ENCODE measurements at regions not wholly inside any gene's neighbourhood (a gene's known extent, or its start where the extent isn't known, plus 50 kb on each side); places are given as distances from the start of the nearest gene placed in this dataset.
"Not testable (repeated sequence)": the region's sequence is repeated elsewhere in the genome, so short reads cannot be mapped to it uniquely, and the experiment has no call there.

DNA sequence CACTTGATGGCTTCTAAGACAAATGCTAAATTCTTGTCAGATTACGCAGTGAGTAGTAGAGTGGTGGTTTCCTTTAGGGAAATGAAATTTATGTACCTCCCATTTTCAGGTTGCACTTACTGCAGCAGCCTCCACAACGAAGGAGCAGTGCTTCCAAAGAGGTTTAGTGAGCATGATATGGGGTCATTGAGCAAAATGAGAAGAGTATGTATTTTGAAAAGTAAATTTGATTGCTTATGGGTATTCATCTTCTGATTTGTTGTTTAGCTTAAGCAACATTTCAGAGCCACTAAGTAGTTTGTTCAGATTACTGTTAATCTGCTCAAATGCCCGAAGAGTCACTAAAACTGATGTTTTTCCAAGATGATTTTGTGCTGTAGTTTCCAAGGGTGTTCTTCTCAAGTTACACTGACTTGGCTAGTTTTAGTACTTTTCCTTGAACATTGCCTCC is 493.6 kb downstream of the PCNX1 start:
- no peak overlapping the region for H2AK5ac ChIP-seq (ENCODE audit: low read length)

GRCh38 chr14:71402415-71402814 is 495.2 kb downstream of the PCNX1 start:
- not testable (repeated sequence) for H2AFZ ChIP-seq (ENCODE audit: insufficient read depth, low read length, poor library complexity); H3K14ac ChIP-seq (ENCODE audit: low read length); H3K4me2 ChIP-seq (ENCODE audit: low read length); H4K91ac ChIP-seq (ENCODE audit: low read depth, low read length); H3K9ac ChIP-seq (ENCODE audit: low read length); H3K4me3 ChIP-seq (ENCODE audit: low read depth, low read length); H4K8ac ChIP-seq (ENCODE audit: low read depth, low read length); H3K23ac ChIP-seq (ENCODE audit: low read length); H3K79me2 ChIP-seq (ENCODE audit: control insufficient read depth, insufficient read depth, low read length, poor library complexity); H2BK12ac ChIP-seq (ENCODE audit: low read length); H3K79me1 ChIP-seq (ENCODE audit: low read length); H3K18ac ChIP-seq (ENCODE audit: low read length); H3K4me1 ChIP-seq (ENCODE audit: control insufficient read depth in 1 of 2, insufficient read depth in 2 of 2, low read length in 2 of 2); H3K27ac ChIP-seq (ENCODE audit: low read depth, low read length); H2BK5ac ChIP-seq (ENCODE audit: low read depth, low read length, poor library complexity); H3K36me3 ChIP-seq (ENCODE audit: control insufficient read depth in 1 of 2, insufficient read depth in 2 of 2, low read length in 2 of 2); H4K12ac ChIP-seq (ENCODE audit: low read depth, low read length); H2BK120ac ChIP-seq (ENCODE audit: insufficient read depth, low read length, poor library complexity); H3K27me3 ChIP-seq (ENCODE audit: insufficient read depth, low read length); H2AK5ac ChIP-seq (ENCODE audit: low read length); H3K4ac ChIP-seq (ENCODE audit: low read depth, low read length); H3K9me3 ChIP-seq (ENCODE audit: insufficient read depth, low read depth, low read length)
- DNase-seq = peak in 1 of 2 donors; percentile 12
- WGBS (ENCODE audit: extremely low coverage, insufficient coverage, insufficient read length) = no CpG with 5 or more reads among the region's 3 CpGs

More for the DNA sequence above, 493.6 kb downstream of the PCNX1 start:
- H3K4me3 ChIP-seq (ENCODE audit: low read depth, low read length) = no peak overlapping the region
- H3K9ac ChIP-seq (ENCODE audit: low read length) = no peak overlapping the region
- H3K4me2 ChIP-seq (ENCODE audit: low read length) = no peak overlapping the region
- no peak overlapping the region for H3K14ac ChIP-seq (ENCODE audit: low read length)
- no peak overlapping the region for H4K12ac ChIP-seq (ENCODE audit: low read depth, low read length)
- no peaks in the 10 kb centered on the region for H3K27me3 ChIP-seq (ENCODE audit: insufficient read depth, low read length)
- H3K79me2 ChIP-seq (ENCODE audit: control insufficient read depth, insufficient read depth, low read length, poor library complexity) = peaks cover 2% of the 10 kb centered on the region
- H3K4me1 ChIP-seq (ENCODE audit: control insufficient read depth in 1 of 2, insufficient read depth in 2 of 2, low read length in 2 of 2) = no peaks in the 10 kb centered on the region
- H2BK12ac ChIP-seq (ENCODE audit: low read length) = no peak overlapping the region
- no peaks in the 10 kb centered on the region for H3K79me1 ChIP-seq (ENCODE audit: low read length)
- H2AFZ ChIP-seq (ENCODE audit: insufficient read depth, low read length, poor library complexity) = no peak overlapping the region
- H3K18ac ChIP-seq (ENCODE audit: low read length) = no peak overlapping the region
- no peak overlapping the region for H2BK5ac ChIP-seq (ENCODE audit: low read depth, low read length, poor library complexity)
- no peak overlapping the region for H3K27ac ChIP-seq (ENCODE audit: low read depth, low read length)
- no CpG with 5 or more reads among the region's 3 CpGs for WGBS (ENCODE audit: extremely low coverage, insufficient coverage, insufficient read length)
- H4K8ac ChIP-seq (ENCODE audit: low read depth, low read length) = no peak overlapping the region
- H2BK120ac ChIP-seq (ENCODE audit: insufficient read depth, low read length, poor library complexity) = no peak overlapping the region
- DNase-seq = peak in 1 of 2 donors; percentile 12
- H3K36me3 ChIP-seq (ENCODE audit: control insufficient read depth in 1 of 2, insufficient read depth in 2 of 2, low read length in 2 of 2) = no peaks in the 10 kb centered on the region
- no peak overlapping the region for H3K4ac ChIP-seq (ENCODE audit: low read depth, low read length)
- H3K9me3 ChIP-seq (ENCODE audit: insufficient read depth, low read depth, low read length) = no peaks in the 10 kb centered on the region
- peak overlapping the region; percentile 35 for H3K23ac ChIP-seq (ENCODE audit: low read length)
- no peak overlapping the region for H4K91ac ChIP-seq (ENCODE audit: low read depth, low read length)

DNA sequence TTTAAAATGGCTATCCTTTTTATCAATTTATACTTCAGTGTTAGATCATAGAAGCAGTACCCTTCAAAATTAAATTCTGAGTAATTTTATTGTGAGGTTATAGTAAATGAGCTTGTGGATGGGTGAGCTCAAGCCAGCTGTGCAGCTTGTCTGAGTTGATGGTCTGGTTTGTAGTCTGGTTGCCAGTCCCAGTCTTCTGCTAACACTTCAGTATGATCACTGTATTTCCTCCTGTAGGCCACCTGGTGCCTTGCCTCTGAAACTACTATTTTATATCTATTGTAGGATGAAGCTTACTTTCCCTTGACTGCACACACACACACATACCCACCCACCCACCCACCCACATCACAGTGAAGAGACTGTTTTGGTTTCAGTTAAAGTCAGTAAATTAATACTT is 496.4 kb downstream of the PCNX1 start:
- Histone ChIP-seq H3K23ac (ENCODE audit: low read length) (no peak overlapping the region), H3K4me2 (ENCODE audit: low read length) (no peak overlapping the region), H2BK12ac (ENCODE audit: low read length) (no peak overlapping the region), H3K79me1 (ENCODE audit: low read length) (no peaks in the 10 kb centered on the region), H4K91ac (ENCODE audit: low read depth, low read length) (no peak overlapping the region), H3K9ac (ENCODE audit: low read length) (no peak overlapping the region), H3K18ac (ENCODE audit: low read length) (no peak overlapping the region), H4K12ac (ENCODE audit: low read depth, low read length) (no peak overlapping the region), H3K27ac (ENCODE audit: low read depth, low read length) (no peak overlapping the region), H3K14ac (ENCODE audit: low read length) (no peak overlapping the region), H3K4me1 (ENCODE audit: control insufficient read depth in 1 of 2, insufficient read depth in 2 of 2, low read length in 2 of 2) (no peaks in the 10 kb centered on the region), H3K4me3 (ENCODE audit: low read depth, low read length) (no peak overlapping the region), H3K36me3 (ENCODE audit: control insufficient read depth in 1 of 2, insufficient read depth in 2 of 2, low read length in 2 of 2) (no peaks in the 10 kb centered on the region), H3K27me3 (ENCODE audit: insufficient read depth, low read length) (no peaks in the 10 kb centered on the region), H3K9me3 (ENCODE audit: insufficient read depth, low read depth, low read length) (peaks cover 1% of the 10 kb centered on the region), H4K8ac (ENCODE audit: low read depth, low read length) (no peak overlapping the region), H2AK5ac (ENCODE audit: low read length) (no peak overlapping the region), H2BK5ac (ENCODE audit: low read depth, low read length, poor library complexity) (no peak overlapping the region), H3K79me2 (ENCODE audit: control insufficient read depth, insufficient read depth, low read length, poor library complexity) (no peaks in the 10 kb centered on the region), H3K4ac (ENCODE audit: low read depth, low read length) (no peak overlapping the region), H2AFZ (ENCODE audit: insufficient read depth, low read length, poor library complexity) (no peak overlapping the region), H2BK120ac (ENCODE audit: insufficient read depth, low read length, poor library complexity) (no peak overlapping the region)
- peak in 1 of 2 donors; percentile 23 for DNase-seq

- Histone ChIP-seq H3K4me3 (ENCODE audit: low read depth, low read length) (no peak overlapping the region), H3K18ac (ENCODE audit: low read length) (no peak overlapping the region), H3K4me2 (ENCODE audit: low read length) (no peak overlapping the region), H3K27me3 (ENCODE audit: insufficient read depth, low read length) (no peaks in the 10 kb centered on the region), H4K12ac (ENCODE audit: low read depth, low read length) (no peak overlapping the region), H3K23ac (ENCODE audit: low read length) (no peak overlapping the region), H2BK120ac (ENCODE audit: insufficient read depth, low read length, poor library complexity) (no peak overlapping the region), H2AFZ (ENCODE audit: insufficient read depth, low read length, poor library complexity) (no peak overlapping the region), H3K27ac (ENCODE audit: low read depth, low read length) (no peak overlapping the region), H3K9me3 (ENCODE audit: insufficient read depth, low read depth, low read length) (peaks cover 1% of the 10 kb centered on the region), H3K14ac (ENCODE audit: low read length) (no peak overlapping the region), H4K8ac (ENCODE audit: low read depth, low read length) (no peak overlapping the region), H3K36me3 (ENCODE audit: control insufficient read depth in 1 of 2, insufficient read depth in 2 of 2, low read length in 2 of 2) (no peaks in the 10 kb centered on the region), H2BK5ac (ENCODE audit: low read depth, low read length, poor library complexity) (no peak overlapping the region), H3K9ac (ENCODE audit: low read length) (no peak overlapping the region), H2BK12ac (ENCODE audit: low read length) (no peak overlapping the region), H3K79me1 (ENCODE audit: low read length) (no peaks in the 10 kb centered on the region), H3K4me1 (ENCODE audit: control insufficient read depth in 1 of 2, insufficient read depth in 2 of 2, low read length in 2 of 2) (no peaks in the 10 kb centered on the region), H2AK5ac (ENCODE audit: low read length) (no peak overlapping the region), H4K91ac (ENCODE audit: low read depth, low read length) (no peak overlapping the region), H3K79me2 (ENCODE audit: control insufficient read depth, insufficient read depth, low read length, poor library complexity) (no peaks in the 10 kb centered on the region), H3K4ac (ENCODE audit: low read depth, low read length) (no peak overlapping the region)
- DNase-seq = peak in 1 of 2 donors; percentile 9
- no CpG with 5 or more reads among the region's 4 CpGs for WGBS (ENCODE audit: extremely low coverage, insufficient coverage, insufficient read length)
Measured at GRCh38 chr14:71405676-71406075, 498.4 kb downstream of the PCNX1 start.
